ENCODE measurements at regions not wholly inside any gene's neighbourhood (a gene's known extent, or its start where the extent isn't known, plus 50 kb on each side); places are given as distances from the start of the nearest gene placed in this dataset.

- no peak for DNase-seq (ENCODE audit: low spot score)
- no peaks in the 10 kb centered on the region for H3K27me3 ChIP-seq (ENCODE audit: control insufficient read depth in 4 of 4, insufficient read depth in 4 of 4, low read length in 3 of 4)
- no peak overlapping the region for H3K9ac ChIP-seq (ENCODE audit: low read depth in 1 of 2, low read length in 2 of 2)
- H3K9me3 ChIP-seq (ENCODE audit: control insufficient read depth in 4 of 4, low read length in 3 of 4) = no peaks in the 10 kb centered on the region
- no peaks in the 10 kb centered on the region for H3K36me3 ChIP-seq (ENCODE audit: control insufficient read depth in 4 of 4, insufficient read depth in 3 of 4, low read depth in 1 of 4, low read length in 3 of 4)
- TF ChIP-seq GABPA (IDR thresholded peaks at IDR 0.05 in 1 of 2, conservative IDR thresholded peaks at IDR 0.05 in 1 of 2) = no peak
- TF ChIP-seq JUND (IDR thresholded peaks at IDR 0.05) = no peak
- no peak for TF ChIP-seq TAF1 (conservative IDR thresholded peaks at IDR 0.05)
- TF ChIP-seq ZBTB33 (IDR thresholded peaks at IDR 0.05) = no peak
- TF ChIP-seq RXRA (IDR thresholded peaks at IDR 0.05) = no peak
- TF ChIP-seq MAX (IDR thresholded peaks at IDR 0.05) = no peak
- no peak for TF ChIP-seq NR2F2 (IDR thresholded peaks at IDR 0.05)
- no peak for TF ChIP-seq ATF3 (IDR thresholded peaks at IDR 0.05)
- no peak for TF ChIP-seq HNF4A (conservative IDR thresholded peaks at IDR 0.05)
- TF ChIP-seq FOXA2 (IDR thresholded peaks at IDR 0.05) = no peak
- TF ChIP-seq REST (IDR thresholded peaks at IDR 0.05) = no peak
- no peak overlapping the region for H3K4me3 ChIP-seq (ENCODE audit: low read depth in 1 of 3, low read length in 3 of 3)
- WGBS = 91% methylated on average over 5 of the region's 5 CpGs
- no peak overlapping the region for H3K27ac ChIP-seq (ENCODE audit: low read depth in 1 of 2, low read length in 2 of 2)
- no peaks in the 10 kb centered on the region for H3K4me1 ChIP-seq (ENCODE audit: control insufficient read depth in 4 of 4, insufficient read depth in 4 of 4, low read length in 3 of 4)
These were observed 440.8 kb downstream of the KCNJ2 start for GRCh38 chr17:70610161-70610560.

GRCh38 chr17:70613681-70614080, 444.3 kb downstream of the KCNJ2 start:
- WGBS = 62% methylated on average over 1 of the region's 1 CpG
- Histone ChIP-seq H3K27me3 (ENCODE audit: control insufficient read depth in 4 of 4, insufficient read depth in 4 of 4, low read length in 3 of 4) (peaks cover 0 to 4% (median 0%) of the 10 kb centered on the region in 4 donors), H3K4me3 (ENCODE audit: low read depth in 1 of 3, low read length in 3 of 3) (no peak overlapping the region), H3K9ac (ENCODE audit: low read depth in 1 of 2, low read length in 2 of 2) (no peak overlapping the region), H3K9me3 (ENCODE audit: control insufficient read depth in 4 of 4, low read length in 3 of 4) (no peaks in the 10 kb centered on the region), H3K36me3 (ENCODE audit: control insufficient read depth in 4 of 4, insufficient read depth in 3 of 4, low read depth in 1 of 4, low read length in 3 of 4) (no peaks in the 10 kb centered on the region), H3K27ac (ENCODE audit: low read depth in 1 of 2, low read length in 2 of 2) (no peak overlapping the region), H3K4me1 (ENCODE audit: control insufficient read depth in 4 of 4, insufficient read depth in 4 of 4, low read length in 3 of 4) (no peaks in the 10 kb centered on the region)
- no peak for DNase-seq (ENCODE audit: low spot score)
- TF ChIP-seq HNF4A (conservative IDR thresholded peaks at IDR 0.05) (no peak), ATF3 (IDR thresholded peaks at IDR 0.05) (no peak), FOXA2 (IDR thresholded peaks at IDR 0.05) (no peak), TAF1 (conservative IDR thresholded peaks at IDR 0.05) (no peak), ZBTB33 (IDR thresholded peaks at IDR 0.05) (no peak), CTCF (IDR thresholded peaks at IDR 0.05; ENCODE audit: low read depth, low read length, missing input control) (no peak), JUND (IDR thresholded peaks at IDR 0.05) (no peak), HNF4G (IDR thresholded peaks at IDR 0.05) (no peak), FOXA1 (IDR thresholded peaks at IDR 0.05) (no peak), RXRA (IDR thresholded peaks at IDR 0.05) (no peak), GABPA (IDR thresholded peaks at IDR 0.05 in 1 of 2, conservative IDR thresholded peaks at IDR 0.05 in 1 of 2) (no peak), NR2F2 (IDR thresholded peaks at IDR 0.05) (no peak), RAD21 (IDR thresholded peaks at IDR 0.05) (no peak), YY1 (IDR thresholded peaks at IDR 0.05) (no peak), SP1 (IDR thresholded peaks at IDR 0.05) (no peak), REST (IDR thresholded peaks at IDR 0.05) (no peak), MAX (IDR thresholded peaks at IDR 0.05) (no peak)

Data from liver (tissue), 8 donors.